Osteoblast (primary cell): ENCODE measurements at regions not wholly inside any gene's neighbourhood (a gene's known extent, or its start where the extent isn't known, plus 50 kb on each side); places are given as distances from the start of the nearest gene placed in this dataset.

Source experiments
- DNase-seq: peaks from one replicate; pipeline ENCODE4 v3.0.0; 2011; ENCODE audit warnings: low spot score, mixed read lengths; ENCODE audit not compliant: insufficient read length; ENCODE audit errors: missing footprints
- H2AFZ ChIP-seq: 2 replicates; pipeline ENCODE4 v1.6.0; 2011; ENCODE audit warnings: mild to moderate bottlenecking, low read length
- H3K27ac ChIP-seq: 2 replicates; pipeline ENCODE4 v1.5.1; 2011; ENCODE audit warnings: mild to moderate bottlenecking, low read depth, low read length, moderate library complexity
- H3K27me3 ChIP-seq: 2 replicates; pipeline ENCODE4 v1.6.0; 2012; ENCODE audit warnings: mild to moderate bottlenecking, control low read depth, inconsistent platforms, low read length, moderate library complexity; ENCODE audit not compliant: insufficient read depth
- H3K36me3 ChIP-seq: 2 replicates; pipeline ENCODE4 v1.5.1; 2011; ENCODE audit warnings: mild to moderate bottlenecking, low read length, control low read depth, moderate library complexity; ENCODE audit not compliant: insufficient read depth
- H3K4me1 ChIP-seq: 2 replicates; pipeline ENCODE4 v1.5.1; 2011; ENCODE audit warnings: mild to moderate bottlenecking, low read length, control low read depth, moderate library complexity; ENCODE audit not compliant: insufficient read depth
- H3K4me2 ChIP-seq: 2 replicates; pipeline ENCODE4 v1.6.0; 2011; ENCODE audit warnings: mild to moderate bottlenecking, low read length; ENCODE audit not compliant: insufficient read depth
- H3K4me3 ChIP-seq: fragments of 200-600 bp; sonication (generic); 3 replicates; pipeline ENCODE4 v1.5.1; 2012; ENCODE audit warnings: mild to moderate bottlenecking, low read length, inconsistent platforms; ENCODE audit not compliant: insufficient read depth
- H3K79me2 ChIP-seq: 2 replicates; pipeline ENCODE4 v1.6.0; 2012; ENCODE audit warnings: mild to moderate bottlenecking, low read length, control low read depth, inconsistent platforms; ENCODE audit not compliant: insufficient read depth
- H3K9me3 ChIP-seq: 2 replicates; pipeline ENCODE4 v1.5.1; 2011; ENCODE audit warnings: low read depth, low read length, control low read depth
- H4K20me1 ChIP-seq: 2 replicates; pipeline ENCODE4 v1.6.0; 2012; ENCODE audit warnings: mild to moderate bottlenecking, low read length, control low read depth; ENCODE audit not compliant: insufficient read depth
- CTCF ChIP-seq: IDR thresholded peaks from 2 replicates; pipeline ENCODE4 v1.5.1; 2011; ENCODE audit warnings: mild to moderate bottlenecking, low read depth, low read length, moderate library complexity; ENCODE audit errors: extremely low read depth

DNA sequence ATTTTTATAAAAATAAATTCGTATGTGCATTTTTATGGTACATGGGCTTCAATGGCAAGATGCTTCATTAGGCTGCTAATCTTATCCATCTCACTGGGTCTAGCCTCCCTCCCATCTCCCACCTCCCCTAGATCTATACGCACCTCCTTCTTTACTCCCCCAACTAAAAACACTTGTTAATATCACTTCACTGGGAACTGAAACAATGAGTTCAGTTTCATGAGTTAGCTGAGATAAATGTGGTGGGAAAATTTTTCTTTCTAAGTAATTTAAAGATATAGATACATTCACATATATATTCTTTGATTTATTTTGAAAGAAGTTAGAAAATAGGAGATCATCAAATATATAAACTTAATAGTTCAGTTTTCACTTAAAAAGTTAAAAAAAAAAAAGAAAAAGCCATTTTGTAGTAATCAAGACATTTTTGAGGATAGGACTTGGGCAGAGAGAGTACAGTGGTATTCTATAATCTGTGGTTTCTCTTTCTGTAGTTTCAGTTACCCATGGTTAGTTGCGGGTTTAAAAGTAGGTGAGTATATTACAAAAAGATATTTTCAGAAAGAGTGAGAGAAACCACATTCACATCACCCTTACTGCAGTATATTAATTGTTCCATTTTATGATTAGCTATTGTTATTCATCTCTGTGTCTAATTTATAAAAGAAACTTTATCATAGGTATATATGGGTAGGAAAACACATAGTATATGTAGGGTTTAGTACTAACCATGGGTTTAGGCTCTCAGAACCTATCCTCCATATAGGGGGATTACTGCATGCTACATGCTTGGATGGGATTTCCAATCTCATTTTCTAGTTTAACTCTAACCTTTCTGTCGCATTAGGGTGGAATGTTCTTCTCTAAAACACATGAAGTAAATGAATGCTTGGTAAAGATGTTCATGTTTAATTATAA is 316.0 kb upstream of the CBLB start:
- no peak overlapping the region for H3K4me3 ChIP-seq
- H3K9me3 ChIP-seq: no peaks in the 10 kb centered on the region
- peak overlapping the region; percentile 11 for H3K4me2 ChIP-seq
- H2AFZ ChIP-seq: no peak overlapping the region
- no peaks in the 10 kb centered on the region for H3K79me2 ChIP-seq
- H3K27me3 ChIP-seq: no peaks in the 10 kb centered on the region
- no peak overlapping the region for H3K27ac ChIP-seq
- H3K36me3 ChIP-seq: no peaks in the 10 kb centered on the region
- H3K4me1 ChIP-seq: peaks cover 8% of the 10 kb centered on the region
- DNase-seq: no peak
- no peaks in the 10 kb centered on the region for H4K20me1 ChIP-seq
- TF ChIP-seq CTCF: no peak

- Histone ChIP-seq H3K4me2 (no peak overlapping the region), H3K79me2 (no peaks in the 10 kb centered on the region), H3K36me3 (no peaks in the 10 kb centered on the region), H3K27ac (no peak overlapping the region), H2AFZ (no peak overlapping the region), H3K4me1 (peaks cover 8% of the 10 kb centered on the region), H3K27me3 (no peaks in the 10 kb centered on the region), H3K9me3 (no peaks in the 10 kb centered on the region), H3K4me3 (no peak overlapping the region), H4K20me1 (no peaks in the 10 kb centered on the region)
- no peak for DNase-seq
- no peak for TF ChIP-seq CTCF
These were observed 317.1 kb upstream of the CBLB start for GRCh38 chr3:106185949-106186348.

GRCh38 chr3:106190296-106190695 is 321.5 kb upstream of the CBLB start:
- Histone ChIP-seq H3K4me2 (no peak overlapping the region), H3K27ac (no peak overlapping the region), H3K9me3 (no peaks in the 10 kb centered on the region), H3K27me3 (no peaks in the 10 kb centered on the region), H3K4me3 (no peak overlapping the region), H2AFZ (no peak overlapping the region), H3K79me2 (no peaks in the 10 kb centered on the region), H4K20me1 (no peaks in the 10 kb centered on the region), H3K4me1 (no peaks in the 10 kb centered on the region), H3K36me3 (no peaks in the 10 kb centered on the region)
- TF ChIP-seq CTCF: no peak
- no peak for DNase-seq

DNA sequence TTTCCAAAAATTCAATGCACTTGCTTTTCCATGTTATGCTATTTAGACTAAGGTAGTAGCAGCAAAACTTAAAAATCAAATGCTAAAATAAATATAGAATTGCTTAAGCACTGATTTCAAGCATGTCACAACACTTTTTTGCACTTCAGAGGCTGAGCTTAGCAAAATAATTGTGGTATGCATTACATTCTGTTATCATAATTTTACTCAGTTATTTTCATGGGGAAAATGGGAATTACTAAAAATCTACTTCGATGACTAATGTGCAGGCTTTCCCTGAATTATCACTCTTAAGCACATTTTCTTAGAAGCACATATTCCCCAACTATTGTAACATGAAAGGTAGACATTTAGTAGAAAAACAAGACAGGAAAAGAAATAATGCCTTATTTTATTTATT is 322.4 kb upstream of the CBLB start:
- no peaks in the 10 kb centered on the region for H3K27me3 ChIP-seq
- no peak for TF ChIP-seq CTCF
- H2AFZ ChIP-seq: no peak overlapping the region
- no peak overlapping the region for H3K27ac ChIP-seq
- no peaks in the 10 kb centered on the region for H4K20me1 ChIP-seq
- H3K79me2 ChIP-seq: no peaks in the 10 kb centered on the region
- H3K4me1 ChIP-seq: no peaks in the 10 kb centered on the region
- H3K4me3 ChIP-seq: no peak overlapping the region
- no peak overlapping the region for H3K4me2 ChIP-seq
- no peaks in the 10 kb centered on the region for H3K36me3 ChIP-seq
- DNase-seq: no peak
- no peaks in the 10 kb centered on the region for H3K9me3 ChIP-seq
